Keratinocyte (primary cell): ENCODE measurements at regions not wholly inside any gene's neighbourhood (a gene's known extent, or its start where the extent isn't known, plus 50 kb on each side); places are given as distances from the start of the nearest gene placed in this dataset.

Experiments
- DNase-seq: peaks from one replicate; pipeline ENCODE4 v3.0.0-alpha.2; 2011; ENCODE audit warnings: low read depth, missing footprints, low spot score
- FAIRE-seq: peaks from 2 replicates; lab custom pipeline; 2011; peaks lifted over from hg19 to GRCh38; lab: Jason Lieb, UNC
- H2AFZ ChIP-seq: 2 replicates; pipeline ENCODE4 v1.6.0; 2012; ENCODE audit warnings: low read length, control low read depth, inconsistent platforms; ENCODE audit not compliant: control insufficient read depth
- H3K27ac ChIP-seq: 2 replicates; pipeline ENCODE4 v1.5.1; 2011; ENCODE audit warnings: low read length; ENCODE audit not compliant: control insufficient read depth, insufficient read depth
- H3K27me3 ChIP-seq: 3 replicates; pipeline ENCODE4 v1.6.0; 2011; ENCODE audit warnings: low read length; ENCODE audit not compliant: control insufficient read depth, insufficient read depth; ENCODE audit errors: extremely low read depth
- H3K36me3 ChIP-seq, 2 experiments: 2 replicates in 1 of 2; 3 replicates in 1 of 2; pipeline ENCODE4 v1.5.1; 2011; ENCODE audit warnings: low read length in 2 of 2, mild to moderate bottlenecking in 1 of 2; ENCODE audit not compliant: control insufficient read depth in 2 of 2, insufficient read depth in 2 of 2; ENCODE audit errors: extremely low read depth in 1 of 2
- H3K4me1 ChIP-seq: 3 replicates; pipeline ENCODE4 v1.5.1; 2011; ENCODE audit warnings: low read length; ENCODE audit not compliant: control insufficient read depth, insufficient read depth; ENCODE audit errors: extremely low read depth
- H3K4me2 ChIP-seq: 3 replicates; pipeline ENCODE4 v1.6.0; 2011; ENCODE audit warnings: low read depth, low read length; ENCODE audit not compliant: control insufficient read depth, insufficient read depth; ENCODE audit errors: extremely low read depth
- H3K4me3 ChIP-seq, 3 experiments: fragments of 200-600 bp in 1 of 3; sonication (generic) in 1 of 3; 2 replicates in 2 of 3; 3 replicates in 1 of 3; pipeline ENCODE4 v1.5.1; 2011 to 2016; ENCODE audit warnings: low read length in 3 of 3, mild to moderate bottlenecking in 3 of 3, control low read depth in 2 of 3, inconsistent platforms in 1 of 3, low read depth in 1 of 3, mixed read lengths in 1 of 3, mixed run types in 1 of 3, moderate library complexity in 1 of 3; ENCODE audit not compliant: control insufficient read depth in 2 of 3, insufficient read depth in 2 of 3; ENCODE audit errors: extremely low read depth in 1 of 3
- H3K79me2 ChIP-seq: 2 replicates; pipeline ENCODE4 v1.6.0; 2012; ENCODE audit warnings: low read length; ENCODE audit not compliant: control insufficient read depth, insufficient read depth
- H3K9ac ChIP-seq: 3 replicates; pipeline ENCODE4 v1.6.0; 2011; ENCODE audit warnings: low read length; ENCODE audit not compliant: control insufficient read depth, insufficient read depth; ENCODE audit errors: extremely low read depth
- H3K9me1 ChIP-seq: 3 replicates; pipeline ENCODE4 v1.6.0; 2011; ENCODE audit warnings: low read length; ENCODE audit not compliant: control insufficient read depth, insufficient read depth; ENCODE audit errors: extremely low read depth
- H3K9me3 ChIP-seq: 2 replicates; pipeline ENCODE4 v1.5.1; 2012; ENCODE audit warnings: low read depth, low read length; ENCODE audit not compliant: control insufficient read depth
- H4K20me1 ChIP-seq: 3 replicates; pipeline ENCODE4 v1.6.0; 2011; ENCODE audit warnings: low read length; ENCODE audit not compliant: control insufficient read depth, insufficient read depth; ENCODE audit errors: extremely low read depth
- EZH2 ChIP-seq: IDR thresholded peaks from one replicate; pipeline ENCODE4 v1.6.1; 2012; ENCODE audit warnings: inconsistent platforms, mild to moderate bottlenecking, low read length, moderate library complexity
- dilution Hi-C: fragments of 300-500 bp; cut with MboI; formaldehyde crosslinking; loops from one replicate; pipeline ENCODE4 v1.7.0; 2020; ENCODE audit warnings: low sequenced_read_pairs; ENCODE audit not compliant: extremely low pct_ligation_motif_present
- TF ChIP-seq, protein P1 (sequence below), 3 experiments: IDR thresholded peaks in 1 of 3; conservative IDR thresholded peaks in 1 of 3; optimal IDR thresholded peaks in 1 of 3; 2 replicates in 2 of 3; 3 replicates in 1 of 3; pipeline versions ENCODE3 to v1.5.1; 2011; ENCODE audit warnings: low read length in 3 of 3, mild to moderate bottlenecking in 3 of 3, moderate library complexity in 2 of 3, control low read depth in 1 of 3, inconsistent platforms in 1 of 3; ENCODE audit not compliant: insufficient read depth in 2 of 3; ENCODE audit errors: extremely low read depth in 1 of 3

DNA sequence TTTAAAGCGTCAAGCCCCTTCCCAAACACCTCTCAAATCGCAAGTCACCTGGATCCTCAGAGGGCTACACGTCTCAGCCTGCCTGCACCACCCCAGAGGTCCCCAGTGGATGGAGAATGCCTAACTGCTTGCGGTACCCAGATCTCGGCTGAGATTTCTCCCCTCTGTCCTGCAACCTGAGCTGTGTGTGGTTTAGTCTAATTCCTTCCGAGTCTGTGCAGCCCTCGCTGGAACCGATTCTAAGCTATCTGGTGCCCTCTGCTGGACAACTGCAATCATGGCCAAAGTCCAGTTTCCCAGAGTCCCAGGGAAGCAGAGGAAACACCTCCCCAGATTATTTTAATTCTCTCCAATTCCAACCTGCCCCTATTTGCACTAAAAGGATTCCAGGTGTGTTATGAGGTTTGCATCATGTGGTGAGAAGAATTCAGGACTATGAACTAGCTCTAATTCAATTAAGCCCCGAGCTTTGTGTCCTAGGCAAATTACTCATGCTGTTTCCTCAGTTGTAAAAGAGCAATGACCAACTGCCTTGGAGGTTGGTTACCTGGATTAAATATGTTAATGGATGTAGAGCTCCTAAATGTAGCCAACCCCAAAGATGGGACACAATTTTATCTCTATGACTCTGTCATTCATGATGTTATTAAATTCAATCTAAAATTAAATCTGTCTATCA lies 276.1 kb upstream of the NCKAP5 start:
- Histone ChIP-seq H3K9ac (peak overlapping the region; percentile 60), H3K27me3 (no peaks in the 10 kb centered on the region), H3K27ac (peak overlapping the region; percentile 72), H2AFZ (peak overlapping the region; percentile 55), H3K4me2 (peak overlapping the region; percentile 53), H3K4me3 (no peak overlapping the region), H3K79me2 (no peaks in the 10 kb centered on the region), H3K36me3 (no peaks in the 10 kb centered on the region), H4K20me1 (no peaks in the 10 kb centered on the region), H3K4me1 (peaks cover 32% of the 10 kb centered on the region), H3K9me3 (no peaks in the 10 kb centered on the region), H3K9me1 (peaks cover 3% of the 10 kb centered on the region)
- DNase-seq = peak; percentile 55
- no peak for TF ChIP-seq EZH2
- TF ChIP-seq, protein P1, sequence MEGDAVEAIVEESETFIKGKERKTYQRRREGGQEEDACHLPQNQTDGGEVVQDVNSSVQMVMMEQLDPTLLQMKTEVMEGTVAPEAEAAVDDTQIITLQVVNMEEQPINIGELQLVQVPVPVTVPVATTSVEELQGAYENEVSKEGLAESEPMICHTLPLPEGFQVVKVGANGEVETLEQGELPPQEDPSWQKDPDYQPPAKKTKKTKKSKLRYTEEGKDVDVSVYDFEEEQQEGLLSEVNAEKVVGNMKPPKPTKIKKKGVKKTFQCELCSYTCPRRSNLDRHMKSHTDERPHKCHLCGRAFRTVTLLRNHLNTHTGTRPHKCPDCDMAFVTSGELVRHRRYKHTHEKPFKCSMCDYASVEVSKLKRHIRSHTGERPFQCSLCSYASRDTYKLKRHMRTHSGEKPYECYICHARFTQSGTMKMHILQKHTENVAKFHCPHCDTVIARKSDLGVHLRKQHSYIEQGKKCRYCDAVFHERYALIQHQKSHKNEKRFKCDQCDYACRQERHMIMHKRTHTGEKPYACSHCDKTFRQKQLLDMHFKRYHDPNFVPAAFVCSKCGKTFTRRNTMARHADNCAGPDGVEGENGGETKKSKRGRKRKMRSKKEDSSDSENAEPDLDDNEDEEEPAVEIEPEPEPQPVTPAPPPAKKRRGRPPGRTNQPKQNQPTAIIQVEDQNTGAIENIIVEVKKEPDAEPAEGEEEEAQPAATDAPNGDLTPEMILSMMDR (optimal IDR thresholded peaks at IDR 0.05 in 1 of 3, IDR thresholded peaks at IDR 0.05 in 1 of 3, conservative IDR thresholded peaks at IDR 0.05 in 1 of 3; ENCODE audit: extremely low read depth in 1 of 3, insufficient read depth in 2 of 3, low read length in 3 of 3) = peak; percentile 80 to 87 (median 80)
- dilution Hi-C loops = no loop called here
- peak; percentile 94 for FAIRE-seq

DNA sequence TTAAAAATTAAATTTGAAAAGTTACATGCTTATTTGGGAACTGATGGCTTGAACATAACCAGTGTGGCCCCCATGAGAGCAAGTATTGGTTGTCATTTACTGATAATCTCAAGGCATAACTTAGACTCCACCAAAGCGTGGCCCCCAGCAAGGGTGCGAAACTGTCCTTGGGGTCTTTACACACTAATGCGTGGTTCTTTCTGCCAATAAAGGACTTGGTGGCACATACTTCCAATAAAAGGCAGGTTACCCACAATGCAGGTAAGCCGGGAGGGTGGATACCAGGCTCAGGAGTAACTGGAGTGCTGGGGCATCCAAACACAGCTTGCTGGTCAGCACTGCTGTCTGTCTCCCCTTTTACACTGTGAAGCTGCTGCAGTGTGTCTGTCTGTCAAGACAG lies 278.2 kb upstream of the NCKAP5 start:
- H3K9me1 ChIP-seq = peaks cover 3% of the 10 kb centered on the region
- no peak for FAIRE-seq
- H3K79me2 ChIP-seq = no peaks in the 10 kb centered on the region
- H3K4me3 ChIP-seq = no peak overlapping the region
- TF ChIP-seq EZH2 = no peak
- no peak overlapping the region for H2AFZ ChIP-seq
- H4K20me1 ChIP-seq = no peaks in the 10 kb centered on the region
- no peaks in the 10 kb centered on the region for H3K27me3 ChIP-seq
- H3K4me1 ChIP-seq = peaks cover 30% of the 10 kb centered on the region
- dilution Hi-C loops = no loop called here
- H3K9ac ChIP-seq = no peak overlapping the region
- no peak for DNase-seq
- no peaks in the 10 kb centered on the region for H3K9me3 ChIP-seq
- H3K4me2 ChIP-seq = no peak overlapping the region
- no peak overlapping the region for H3K27ac ChIP-seq
- no peaks in the 10 kb centered on the region for H3K36me3 ChIP-seq

DNA sequence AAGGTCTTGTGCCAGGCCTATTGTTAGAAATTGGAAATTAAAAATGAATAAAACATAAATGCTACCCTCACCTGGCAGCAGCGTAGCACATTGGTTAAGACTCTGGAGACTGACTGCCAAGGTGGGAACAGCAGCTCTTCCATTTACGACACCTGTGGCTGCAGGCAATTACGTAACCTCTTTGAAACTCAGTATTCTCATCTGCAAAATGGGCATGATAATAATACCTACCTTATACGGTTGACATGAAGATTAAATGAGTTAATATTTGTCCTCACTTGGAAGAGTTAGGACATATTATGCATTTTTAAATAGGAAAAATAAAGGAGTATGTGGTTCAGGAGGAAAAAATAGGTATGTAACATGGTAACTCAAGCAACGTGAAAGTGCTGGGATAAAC lies 279.3 kb upstream of the NCKAP5 start:
- peaks cover 3% of the 10 kb centered on the region for H3K9me1 ChIP-seq
- DNase-seq = no peak
- H2AFZ ChIP-seq = no peak overlapping the region
- no peaks in the 10 kb centered on the region for H3K27me3 ChIP-seq
- H3K9ac ChIP-seq = no peak overlapping the region
- H3K9me3 ChIP-seq = no peaks in the 10 kb centered on the region
- no peaks in the 10 kb centered on the region for H3K79me2 ChIP-seq
- H3K4me1 ChIP-seq = peaks cover 19% of the 10 kb centered on the region
- no peaks in the 10 kb centered on the region for H4K20me1 ChIP-seq
- TF ChIP-seq EZH2 = no peak
- TF ChIP-seq, protein P1 (optimal IDR thresholded peaks at IDR 0.05 in 1 of 3, IDR thresholded peaks at IDR 0.05 in 1 of 3, conservative IDR thresholded peaks at IDR 0.05 in 1 of 3; ENCODE audit: extremely low read depth in 1 of 3, insufficient read depth in 2 of 3, low read length in 3 of 3) = no peak
- H3K27ac ChIP-seq = no peak overlapping the region
- no peak overlapping the region for H3K4me3 ChIP-seq
- FAIRE-seq = no peak
- H3K36me3 ChIP-seq = no peaks in the 10 kb centered on the region
- H3K4me2 ChIP-seq = no peak overlapping the region
- dilution Hi-C loops = no loop called here
